ENCODE measurements at regions not wholly inside any gene's neighbourhood (a gene's known extent, or its start where the extent isn't known, plus 50 kb on each side); places are given as distances from the start of the nearest gene placed in this dataset.
"Not testable (repeated sequence)": the region's sequence is repeated elsewhere in the genome, so short reads cannot be mapped to it uniquely, and the experiment has no call there.

GRCh38 chr12:9406564-9407424 is 198.6 kb upstream of the PZP start:
- DNase-seq, result no peak

GRCh38 chr12:9405886-9406563 is 197.8 kb upstream of the PZP start:
- DNase-seq, result no peak

- DNase-seq, result no peak
Measured at GRCh38 chr12:9404469-9405260, 196.5 kb upstream of the PZP start.

GRCh38 chr12:9404031-9404430 is 195.8 kb upstream of the PZP start:
- DNase-seq, result no peak

- not testable (repeated sequence) for DNase-seq
Measured at GRCh38 chr12:9402432-9403040, 194.3 kb upstream of the PZP start.

GRCh38 chr12:9396367-9396766 is 188.2 kb upstream of the PZP start:
- DNase-seq, result not testable (repeated sequence)

- not testable (repeated sequence) for DNase-seq
Measured at GRCh38 chr12:9395220-9395619, 187.0 kb upstream of the PZP start.

- no peak for DNase-seq
Measured at GRCh38 chr12:9392842-9393241, 184.6 kb upstream of the PZP start.

GRCh38 chr12:9391815-9392214 is 183.6 kb upstream of the PZP start:
- DNase-seq, result no peak

GRCh38 chr12:9390761-9391160 is 182.6 kb upstream of the PZP start:
- no peak for DNase-seq

GRCh38 chr12:9389796-9390195 is 181.6 kb upstream of the PZP start:
- no peak for DNase-seq

GRCh38 chr12:9388379-9388778 is 180.2 kb upstream of the PZP start:
- DNase-seq, result no peak

- DNase-seq, result peak; percentile 63
Measured at GRCh38 chr12:9387450-9387849, 179.3 kb upstream of the PZP start.

- DNase-seq, result no peak
Measured at GRCh38 chr12:9383585-9383984, 175.4 kb upstream of the PZP start.

GRCh38 chr12:9381619-9382018 is 173.4 kb upstream of the PZP start:
- DNase-seq, result peak; percentile 54

GRCh38 chr12:9380650-9381049 is 172.5 kb upstream of the PZP start:
- no peak for DNase-seq

GRCh38 chr12:9379023-9379742 is 171.0 kb upstream of the PZP start:
- no peak for DNase-seq

- no peak for DNase-seq
Measured at GRCh38 chr12:9378430-9378835, 170.2 kb upstream of the PZP start.

- DNase-seq, result peak; percentile 13
Measured at GRCh38 chr12:9372202-9372601, 164.0 kb upstream of the PZP start.

- no peak for DNase-seq
Measured at GRCh38 chr12:9367828-9368227, 159.6 kb upstream of the PZP start.

- peak; percentile 59 for DNase-seq
Measured at GRCh38 chr12:9367201-9367600, 159.0 kb upstream of the PZP start.

GRCh38 chr12:9365296-9365695 is 157.1 kb upstream of the PZP start:
- DNase-seq, result no peak

All from suppressor macrophage treated with lipopolysaccharide for 4 hours (primary cell).